Omental fat pad (tissue), 3 donors: ENCODE measurements at regions not wholly inside any gene's neighbourhood (a gene's known extent, or its start where the extent isn't known, plus 50 kb on each side); places are given as distances from the start of the nearest gene placed in this dataset.

Source experiments
- ATAC-seq: fragments of 150-250 bp; one replicate; pipeline ENCODE4 v1.9.1; 2016; ENCODE audit warnings: mild to moderate bottlenecking, moderate library complexity; ENCODE audit not compliant: low FRiP score
- DNase-seq: peaks from one replicate; pipeline ENCODE4 v3.0.0-alpha.2; 2019; ENCODE audit warnings: low spot score
- CTCF ChIP-seq, 3 donors: fragments of 450-650 bp; IDR thresholded peaks; one replicate each; pipeline ENCODE4 v1.5.1; 2016 to 2017; ENCODE audit warnings: antibody characterized with exemption in 3 of 3, mild to moderate bottlenecking in 3 of 3, moderate library complexity in 2 of 3

- DNase-seq, result no peak
- no peak for TF ChIP-seq CTCF (IDR thresholded peaks at IDR 0.05)
- ATAC-seq, result no peak
These were observed 139.5 kb upstream of the PRKCQ start for GRCh38 chr10:6719561-6719960.

GRCh38 chr10:6718550-6718949 lies 138.5 kb upstream of the PRKCQ start:
- DNase-seq, result no peak
- ATAC-seq, result no peak
- TF ChIP-seq CTCF (IDR thresholded peaks at IDR 0.05), result no peak

- DNase-seq (no peak), ATAC-seq (peak; percentile 41)
- no peak for TF ChIP-seq CTCF (IDR thresholded peaks at IDR 0.05)
These were observed 136.4 kb upstream of the PRKCQ start for GRCh38 chr10:6716516-6716915.

GRCh38 chr10:6713716-6714115 lies 133.6 kb upstream of the PRKCQ start:
- no peak for TF ChIP-seq CTCF (IDR thresholded peaks at IDR 0.05)
- ATAC-seq, result no peak
- DNase-seq, result no peak

- no peak for TF ChIP-seq CTCF (IDR thresholded peaks at IDR 0.05)
- no peak for ATAC-seq
- DNase-seq, result no peak
These were observed 133.0 kb upstream of the PRKCQ start for GRCh38 chr10:6713120-6713519.

GRCh38 chr10:6711881-6712280 lies 131.8 kb upstream of the PRKCQ start:
- no peak for ATAC-seq
- no peak for TF ChIP-seq CTCF (IDR thresholded peaks at IDR 0.05)
- DNase-seq, result no peak

- TF ChIP-seq CTCF (IDR thresholded peaks at IDR 0.05), result no peak
- no peak for DNase-seq
- no peak for ATAC-seq
These were observed 131.3 kb upstream of the PRKCQ start for GRCh38 chr10:6711408-6711841.
